H9 (cell line): ENCODE measurements at regions not wholly inside any gene's neighbourhood (a gene's known extent, or its start where the extent isn't known, plus 50 kb on each side); places are given as distances from the start of the nearest gene placed in this dataset.

Experiments used
- DNase-seq: peaks from one replicate; pipeline ENCODE4 v3.0.0-alpha.2; 2017
- H2AFZ ChIP-seq: one replicate; pipeline ENCODE4 v1.6.1; 2013; ENCODE audit warnings: mild to moderate bottlenecking, low read length, control low read depth, moderate library complexity
- H2AK5ac ChIP-seq: 2 replicates; pipeline ENCODE4 v1.6.1; 2013; ENCODE audit warnings: low read length, control low read depth, mixed read lengths; ENCODE audit not compliant: insufficient read length
- H2BK120ac ChIP-seq: one replicate; pipeline ENCODE4 v1.6.1; 2013; ENCODE audit warnings: low read depth, mild to moderate bottlenecking, low read length, control low read depth, inconsistent platforms; ENCODE audit not compliant: poor library complexity, severe bottlenecking
- H2BK12ac ChIP-seq: 2 replicates; pipeline ENCODE4 v1.6.1; 2013; ENCODE audit warnings: low read length, control low read depth, mixed read lengths, low read depth; ENCODE audit not compliant: insufficient read length
- H2BK15ac ChIP-seq: 2 replicates; pipeline ENCODE4 v1.6.1; 2013; ENCODE audit warnings: low read depth, low read length, control low read depth
- H2BK20ac ChIP-seq: one replicate; pipeline ENCODE4 v1.6.1; 2013; ENCODE audit warnings: low read depth, mild to moderate bottlenecking, low read length, control low read depth, inconsistent platforms; ENCODE audit not compliant: poor library complexity, severe bottlenecking
- H2BK5ac ChIP-seq: 2 replicates; pipeline ENCODE4 v1.6.1; 2013; ENCODE audit warnings: low read length, control low read depth, mixed read lengths; ENCODE audit not compliant: insufficient read length
- H3K14ac ChIP-seq: 2 replicates; pipeline ENCODE4 v1.6.1; 2013; ENCODE audit warnings: low read length, control low read depth; ENCODE audit not compliant: insufficient read depth
- H3K18ac ChIP-seq: 2 replicates; pipeline ENCODE4 v1.6.1; 2013; ENCODE audit warnings: low read depth, mild to moderate bottlenecking, mixed read lengths, low read length, control low read depth; ENCODE audit not compliant: insufficient read length
- H3K23ac ChIP-seq: 2 replicates; pipeline ENCODE4 v1.6.1; 2013; ENCODE audit warnings: low read length, control low read depth, mixed read lengths, low read depth; ENCODE audit not compliant: insufficient read length
- H3K23me2 ChIP-seq: 2 replicates; pipeline ENCODE4 v1.6.1; 2013; ENCODE audit warnings: low read depth, mild to moderate bottlenecking, mixed read lengths, low read length, control low read depth; ENCODE audit not compliant: insufficient read length, poor library complexity, severe bottlenecking
- H3K27ac ChIP-seq: 2 replicates; pipeline ENCODE4 v1.5.1; 2013; ENCODE audit warnings: low read length, control low read depth, mixed read lengths, low read depth; ENCODE audit not compliant: insufficient read length
- H3K27me3 ChIP-seq: 2 replicates; pipeline ENCODE4 v1.6.1; 2013; ENCODE audit warnings: low read length, control low read depth, inconsistent platforms; ENCODE audit not compliant: insufficient read depth
- H3K4ac ChIP-seq: 2 replicates; pipeline ENCODE4 v1.6.1; 2013; ENCODE audit warnings: low read depth, mild to moderate bottlenecking, control low read depth, inconsistent platforms, low read length, moderate library complexity
- H3K4me1 ChIP-seq: 2 replicates; pipeline ENCODE4 v1.6.1; 2013; ENCODE audit warnings: low read length, control low read depth, inconsistent platforms; ENCODE audit not compliant: insufficient read depth
- H3K4me2 ChIP-seq: 2 replicates; pipeline ENCODE4 v1.6.1; 2013; ENCODE audit warnings: low read length, control low read depth, mixed read lengths; ENCODE audit not compliant: insufficient read length, insufficient read depth
- H3K56ac ChIP-seq: 2 replicates; pipeline ENCODE4 v1.6.1; 2013; ENCODE audit warnings: low read depth, mild to moderate bottlenecking, mixed read lengths, low read length, control low read depth; ENCODE audit not compliant: insufficient read length
- H3K79me1 ChIP-seq: 2 replicates; pipeline ENCODE4 v1.6.1; 2013; ENCODE audit warnings: low read depth, mild to moderate bottlenecking, moderate library complexity, low read length, control low read depth, inconsistent platforms; ENCODE audit not compliant: insufficient read depth, poor library complexity, severe bottlenecking
- H3K79me2 ChIP-seq: 2 replicates; pipeline ENCODE4 v1.6.1; 2013; ENCODE audit warnings: low read length, control low read depth, inconsistent platforms; ENCODE audit not compliant: insufficient read depth
- H3K9ac ChIP-seq: 2 replicates; pipeline ENCODE4 v1.6.1; 2013; ENCODE audit warnings: low read length, control low read depth, mixed read lengths; ENCODE audit not compliant: insufficient read length; ENCODE audit errors: extremely low read depth
- H3K9me3 ChIP-seq: one replicate; pipeline ENCODE4 v1.6.1; 2013; ENCODE audit warnings: low read depth, low read length, inconsistent platforms; ENCODE audit not compliant: control insufficient read depth
- H3T11ph ChIP-seq: one replicate; pipeline ENCODE4 v1.6.1; 2013; ENCODE audit warnings: mild to moderate bottlenecking, low read length, control low read depth, inconsistent platforms
- H4K20me1 ChIP-seq: one replicate; pipeline ENCODE4 v1.6.1; 2013; ENCODE audit not compliant: control insufficient read depth, insufficient read length, insufficient read depth
- H4K5ac ChIP-seq: 2 replicates; pipeline ENCODE4 v1.6.1; 2013; ENCODE audit warnings: low read depth, mild to moderate bottlenecking, mixed read lengths, low read length, control low read depth; ENCODE audit not compliant: insufficient read length
- H4K8ac ChIP-seq: replicated peaks from 2 replicates; pipeline ENCODE4 v1.6.1; 2013; ENCODE audit warnings: low read length, control low read depth, mixed read lengths, low read depth; ENCODE audit not compliant: insufficient read length
- H4K91ac ChIP-seq: 2 replicates; pipeline ENCODE4 v1.6.1; 2013; ENCODE audit warnings: low read depth, mild to moderate bottlenecking, moderate library complexity, mixed read lengths, low read length, control low read depth; ENCODE audit not compliant: insufficient read length
- H3K27ac Mint-ChIP-seq, 3 experiments: 2 replicates in 2 of 3; 3 replicates in 1 of 3; pipeline ENCODE4 v1.8.0; 2020 to 2021; ENCODE audit warnings: mixed read lengths in 3 of 3, mild to moderate bottlenecking in 1 of 3, moderate library complexity in 1 of 3
- H3K27me3 Mint-ChIP-seq: 2 replicates; pipeline ENCODE4 v1.8.0; 2021; ENCODE audit warnings: low read depth, mild to moderate bottlenecking, moderate library complexity, mixed read lengths
- H3K36me3 Mint-ChIP-seq, 3 experiments: 2 replicates in 2 of 3; 3 replicates in 1 of 3; pipeline ENCODE4 v1.8.0; 2020 to 2021; ENCODE audit warnings: low read depth in 3 of 3, mixed read lengths in 3 of 3; ENCODE audit not compliant: insufficient read depth in 1 of 3
- H3K4me1 Mint-ChIP-seq, 2 experiments: 2 replicates each; pipeline ENCODE4 v1.8.0; 2020; ENCODE audit warnings: mixed read lengths in 2 of 2
- H3K4me3 Mint-ChIP-seq, 2 experiments: 2 replicates in 1 of 2; 3 replicates in 1 of 2; pipeline ENCODE4 v1.8.0; 2020 to 2021; ENCODE audit warnings: mild to moderate bottlenecking in 2 of 2, mixed read lengths in 2 of 2, moderate library complexity in 1 of 2
- H3K9me3 Mint-ChIP-seq, 2 experiments: 2 replicates in 1 of 2; 3 replicates in 1 of 2; pipeline ENCODE4 v1.8.0; 2020; ENCODE audit warnings: mild to moderate bottlenecking in 2 of 2, mixed read lengths in 2 of 2, moderate library complexity in 1 of 2
- WGBS: extraction: QIAGEN DNeasy Blood & Tissue Kit; methylation state at CpG from one replicate; pipeline ENCODE4 v1.1.7; 2013; ENCODE audit warnings: missing lambda C conversion rate, low lambda C conversion rate, mixed read lengths; ENCODE audit not compliant: insufficient read length; ENCODE audit errors: extremely low coverage; 5-methylcytosine and 5-hydroxymethylcytosine counted together
- TF ChIP-seq, protein P1 (sequence below): fragments of 200-600 bp; sonication (generic); conservative IDR thresholded peaks from 3 replicates; pipeline ENCODE4 v1.8.0; 2021; ENCODE audit warnings: antibody characterized with exemption, mild to moderate bottlenecking

DNA sequence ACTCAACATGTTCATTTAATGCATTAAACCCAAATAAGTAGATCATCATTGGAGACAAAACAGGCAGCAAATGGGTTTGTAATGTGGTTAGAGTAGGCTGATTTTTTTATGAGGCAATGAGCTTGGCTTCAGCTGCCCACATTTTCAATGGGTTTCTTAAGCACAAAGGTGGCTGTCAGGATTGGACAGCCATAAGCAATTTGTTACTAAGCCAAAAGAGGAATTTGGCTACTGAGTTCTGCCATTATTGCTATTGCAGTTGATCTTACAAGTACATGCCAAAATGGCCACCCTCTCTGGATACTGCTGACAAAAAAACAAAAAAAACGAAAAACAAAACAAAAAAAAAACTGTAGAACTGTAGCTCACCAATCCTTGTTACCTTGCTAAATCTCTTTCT lies 1348.0 kb upstream of the PIK3C3 start:
- no peak overlapping the region for H3K4me2 ChIP-seq
- no CpG with 5 or more reads among the region's 1 CpG for WGBS
- H2AK5ac ChIP-seq = no peak overlapping the region
- Mint-ChIP-seq H3K36me3 (no peaks in the 10 kb centered on the region), H3K4me1 (peaks cover 7 to 9% of the 10 kb centered on the region in 2 experiments), H3K9me3 (peaks cover 0 to 5% of the 10 kb centered on the region in 2 experiments; a peak in 2 of 5 replicates), H3K4me3 (no peak overlapping the region), H3K27ac (no peak overlapping the region), H3K27me3 (no peaks in the 10 kb centered on the region)
- no peaks in the 10 kb centered on the region for H3K27me3 ChIP-seq
- no peak overlapping the region for H3K14ac ChIP-seq
- no peak overlapping the region for H3K18ac ChIP-seq
- TF ChIP-seq, protein P1, sequence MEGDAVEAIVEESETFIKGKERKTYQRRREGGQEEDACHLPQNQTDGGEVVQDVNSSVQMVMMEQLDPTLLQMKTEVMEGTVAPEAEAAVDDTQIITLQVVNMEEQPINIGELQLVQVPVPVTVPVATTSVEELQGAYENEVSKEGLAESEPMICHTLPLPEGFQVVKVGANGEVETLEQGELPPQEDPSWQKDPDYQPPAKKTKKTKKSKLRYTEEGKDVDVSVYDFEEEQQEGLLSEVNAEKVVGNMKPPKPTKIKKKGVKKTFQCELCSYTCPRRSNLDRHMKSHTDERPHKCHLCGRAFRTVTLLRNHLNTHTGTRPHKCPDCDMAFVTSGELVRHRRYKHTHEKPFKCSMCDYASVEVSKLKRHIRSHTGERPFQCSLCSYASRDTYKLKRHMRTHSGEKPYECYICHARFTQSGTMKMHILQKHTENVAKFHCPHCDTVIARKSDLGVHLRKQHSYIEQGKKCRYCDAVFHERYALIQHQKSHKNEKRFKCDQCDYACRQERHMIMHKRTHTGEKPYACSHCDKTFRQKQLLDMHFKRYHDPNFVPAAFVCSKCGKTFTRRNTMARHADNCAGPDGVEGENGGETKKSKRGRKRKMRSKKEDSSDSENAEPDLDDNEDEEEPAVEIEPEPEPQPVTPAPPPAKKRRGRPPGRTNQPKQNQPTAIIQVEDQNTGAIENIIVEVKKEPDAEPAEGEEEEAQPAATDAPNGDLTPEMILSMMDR = no peak
- H2BK12ac ChIP-seq = no peak overlapping the region
- no peaks in the 10 kb centered on the region for H3K23me2 ChIP-seq
- H3K23ac ChIP-seq = no peak overlapping the region
- H3K27ac ChIP-seq = no peak overlapping the region
- H4K5ac ChIP-seq = no peak overlapping the region
- H4K91ac ChIP-seq = no peak overlapping the region
- H3K4me1 ChIP-seq = no peaks in the 10 kb centered on the region
- no peaks in the 10 kb centered on the region for H3K9me3 ChIP-seq
- H2AFZ ChIP-seq = no peak overlapping the region
- no peaks in the 10 kb centered on the region for H3K79me2 ChIP-seq
- H4K20me1 ChIP-seq = no peaks in the 10 kb centered on the region
- H2BK120ac ChIP-seq = no peak overlapping the region
- H3K79me1 ChIP-seq = no peaks in the 10 kb centered on the region
- H3K9ac ChIP-seq = no peak overlapping the region
- no peak for DNase-seq
- no peak overlapping the region for H3K4ac ChIP-seq
- no peak overlapping the region for H4K8ac ChIP-seq
- no peak overlapping the region for H3K56ac ChIP-seq
- no peak overlapping the region for H2BK20ac ChIP-seq
- no peak overlapping the region for H2BK15ac ChIP-seq
- H3T11ph ChIP-seq = no peak overlapping the region
- no peak overlapping the region for H2BK5ac ChIP-seq
